Loucy (cell line): ENCODE measurements at regions not wholly inside any gene's neighbourhood (a gene's known extent, or its start where the extent isn't known, plus 50 kb on each side); places are given as distances from the start of the nearest gene placed in this dataset.

Source experiments
- EZH2phosphoT487 ChIP-seq: fragments of 200-600 bp; IDR thresholded peaks from 2 replicates; pipeline ENCODE4 v1.6.1; 2018; ENCODE audit warnings: antibody characterized with exemption, mild to moderate bottlenecking, moderate library complexity, borderline replicate concordance
- TF ChIP-seq, protein P1 (sequence below): fragments of 200-600 bp; sonication (generic); conservative IDR thresholded peaks from 2 replicates; pipeline ENCODE4 v1.5.1; 2014; ENCODE audit warnings: mild to moderate bottlenecking, antibody characterized with exemption, low read length

DNA sequence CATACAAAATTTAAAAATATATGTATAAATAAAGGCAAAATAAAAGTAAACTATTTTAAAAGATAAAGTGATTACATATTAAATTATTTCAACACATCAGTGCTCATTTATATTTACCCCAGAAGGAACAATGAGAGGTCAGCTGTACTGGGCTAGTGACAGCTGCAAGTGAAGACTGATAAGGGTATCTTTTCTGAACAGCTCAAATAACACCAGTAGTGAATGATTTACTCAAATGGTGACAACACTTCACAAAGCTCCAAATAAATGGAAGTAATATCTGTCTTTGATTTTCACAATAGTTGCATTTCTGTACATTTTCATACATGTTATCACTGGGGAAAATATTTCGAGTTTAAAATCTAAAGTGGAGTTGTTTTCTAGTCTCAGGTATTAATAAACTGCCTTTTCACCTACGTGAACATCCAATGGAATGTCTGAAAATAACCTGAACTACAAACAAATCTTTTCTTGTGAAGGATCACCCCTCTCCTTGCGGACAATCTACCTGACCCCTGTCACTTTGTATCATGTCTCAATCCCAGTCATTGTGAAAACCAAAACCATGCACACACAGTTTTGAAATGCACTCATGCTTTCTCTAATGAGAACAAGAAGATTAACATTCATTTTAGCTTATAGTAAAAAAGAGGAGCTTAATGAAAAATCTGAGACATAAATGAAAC lies 1928.8 kb upstream of the CELF4 start:
- TF ChIP-seq, protein P1, sequence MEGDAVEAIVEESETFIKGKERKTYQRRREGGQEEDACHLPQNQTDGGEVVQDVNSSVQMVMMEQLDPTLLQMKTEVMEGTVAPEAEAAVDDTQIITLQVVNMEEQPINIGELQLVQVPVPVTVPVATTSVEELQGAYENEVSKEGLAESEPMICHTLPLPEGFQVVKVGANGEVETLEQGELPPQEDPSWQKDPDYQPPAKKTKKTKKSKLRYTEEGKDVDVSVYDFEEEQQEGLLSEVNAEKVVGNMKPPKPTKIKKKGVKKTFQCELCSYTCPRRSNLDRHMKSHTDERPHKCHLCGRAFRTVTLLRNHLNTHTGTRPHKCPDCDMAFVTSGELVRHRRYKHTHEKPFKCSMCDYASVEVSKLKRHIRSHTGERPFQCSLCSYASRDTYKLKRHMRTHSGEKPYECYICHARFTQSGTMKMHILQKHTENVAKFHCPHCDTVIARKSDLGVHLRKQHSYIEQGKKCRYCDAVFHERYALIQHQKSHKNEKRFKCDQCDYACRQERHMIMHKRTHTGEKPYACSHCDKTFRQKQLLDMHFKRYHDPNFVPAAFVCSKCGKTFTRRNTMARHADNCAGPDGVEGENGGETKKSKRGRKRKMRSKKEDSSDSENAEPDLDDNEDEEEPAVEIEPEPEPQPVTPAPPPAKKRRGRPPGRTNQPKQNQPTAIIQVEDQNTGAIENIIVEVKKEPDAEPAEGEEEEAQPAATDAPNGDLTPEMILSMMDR, result no peak
- TF ChIP-seq EZH2phosphoT487, result no peak
